ENCODE measurements at regions not wholly inside any gene's neighbourhood (a gene's known extent, or its start where the extent isn't known, plus 50 kb on each side); places are given as distances from the start of the nearest gene placed in this dataset.
A peak's percentile ranks its signal among the peaks of the same experiment; 100 is the strongest.

GRCh38 chr2:139360654-139361053, 580.5 kb upstream of the NXPH2 start:
- H3K4me3 ChIP-seq (ENCODE audit: low read depth, low read length), result no peak overlapping the region
- no peak for DNase-seq (ENCODE audit: low read depth)
- TF ChIP-seq POLR2A (IDR thresholded peaks at IDR 0.05; ENCODE audit: extremely low read depth, insufficient read length) (no peak), MAX (IDR thresholded peaks at IDR 0.05; ENCODE audit: low read depth, low read length) (no peak), MYC (IDR thresholded peaks at IDR 0.05; ENCODE audit: low read depth, low read length) (no peak), CTCF (IDR thresholded peaks at IDR 0.05; ENCODE audit: low read depth, low read length) (no peak)

- no peak overlapping the region for H3K4me3 ChIP-seq (ENCODE audit: low read depth, low read length)
- DNase-seq (ENCODE audit: low read depth), result no peak
- TF ChIP-seq MYC (IDR thresholded peaks at IDR 0.05; ENCODE audit: low read depth, low read length) (no peak), CTCF (IDR thresholded peaks at IDR 0.05; ENCODE audit: low read depth, low read length) (no peak), MAX (IDR thresholded peaks at IDR 0.05; ENCODE audit: low read depth, low read length) (no peak), POLR2A (IDR thresholded peaks at IDR 0.05; ENCODE audit: extremely low read depth, insufficient read length) (no peak)
Measured at GRCh38 chr2:139359818-139360217, 579.6 kb upstream of the NXPH2 start.

- no peak overlapping the region for H3K4me3 ChIP-seq (ENCODE audit: low read depth, low read length)
- DNase-seq (ENCODE audit: low read depth), result no peak
- no peak for TF ChIP-seq POLR2A (IDR thresholded peaks at IDR 0.05; ENCODE audit: extremely low read depth, insufficient read length)
- TF ChIP-seq MAX (IDR thresholded peaks at IDR 0.05; ENCODE audit: low read depth, low read length), result no peak
- no peak for TF ChIP-seq MYC (IDR thresholded peaks at IDR 0.05; ENCODE audit: low read depth, low read length)
- no peak for TF ChIP-seq CTCF (IDR thresholded peaks at IDR 0.05; ENCODE audit: low read depth, low read length)
Measured at GRCh38 chr2:139357972-139358371, 577.8 kb upstream of the NXPH2 start.

- no peak for DNase-seq (ENCODE audit: low read depth)
- TF ChIP-seq POLR2A (IDR thresholded peaks at IDR 0.05; ENCODE audit: extremely low read depth, insufficient read length), result no peak
- no peak for TF ChIP-seq MYC (IDR thresholded peaks at IDR 0.05; ENCODE audit: low read depth, low read length)
- no peak for TF ChIP-seq CTCF (IDR thresholded peaks at IDR 0.05; ENCODE audit: low read depth, low read length)
- TF ChIP-seq MAX (IDR thresholded peaks at IDR 0.05; ENCODE audit: low read depth, low read length), result no peak
- H3K4me3 ChIP-seq (ENCODE audit: low read depth, low read length), result no peak overlapping the region
Measured at GRCh38 chr2:139354518-139354917, 574.3 kb upstream of the NXPH2 start.

GRCh38 chr2:139353874-139354273, 573.7 kb upstream of the NXPH2 start:
- DNase-seq (ENCODE audit: low read depth), result peak; percentile 4
- TF ChIP-seq MYC (IDR thresholded peaks at IDR 0.05; ENCODE audit: low read depth, low read length) (no peak), POLR2A (IDR thresholded peaks at IDR 0.05; ENCODE audit: extremely low read depth, insufficient read length) (no peak), MAX (IDR thresholded peaks at IDR 0.05; ENCODE audit: low read depth, low read length) (no peak), CTCF (IDR thresholded peaks at IDR 0.05; ENCODE audit: low read depth, low read length) (no peak)
- H3K4me3 ChIP-seq (ENCODE audit: low read depth, low read length), result no peak overlapping the region

- no peak for DNase-seq (ENCODE audit: low read depth)
- H3K4me3 ChIP-seq (ENCODE audit: low read depth, low read length), result no peak overlapping the region
- no peak for TF ChIP-seq CTCF (IDR thresholded peaks at IDR 0.05; ENCODE audit: low read depth, low read length)
- TF ChIP-seq MAX (IDR thresholded peaks at IDR 0.05; ENCODE audit: low read depth, low read length), result no peak
Measured at GRCh38 chr2:139317259-139317658, 537.1 kb upstream of the NXPH2 start.

Measured in NB4 (cell line).